A673 (cell line): ENCODE measurements at regions not wholly inside any gene's neighbourhood (a gene's known extent, or its start where the extent isn't known, plus 50 kb on each side); places are given as distances from the start of the nearest gene placed in this dataset.

Experiments used
- CTCF ChIP-seq: fragments of 300-800, 200-600 bp; sonication (generic); conservative IDR thresholded peaks from 2 replicates; pipeline ENCODE4 v1.5.1; 2017; ENCODE audit warnings: low read depth, mild to moderate bottlenecking, antibody characterized with exemption, low read length, moderate library complexity, mixed read lengths
- EZH2 ChIP-seq: fragments of 200-600 bp; sonication (generic); IDR thresholded peaks from 2 replicates; pipeline ENCODE4 v1.6.1; 2017; ENCODE audit warnings: borderline replicate concordance, low read depth, mild to moderate bottlenecking, mixed read lengths, antibody characterized with exemption, low read length; ENCODE audit not compliant: poor library complexity, severe bottlenecking

- TF ChIP-seq CTCF (no peak), EZH2 (no peak)
Observed at GRCh38 chr13:73876323-73876722, 257.9 kb downstream of the KLF12 start.
